ENCODE measurements at regions not wholly inside any gene's neighbourhood (a gene's known extent, or its start where the extent isn't known, plus 50 kb on each side); places are given as distances from the start of the nearest gene placed in this dataset.
A peak's percentile ranks its signal among the peaks of the same experiment; 100 is the strongest.

GRCh38 chr12:13798162-13798561 is 183.2 kb downstream of the GRIN2B start:
- DNase-seq (ENCODE audit: low read depth, low spot score): no peak
- Histone ChIP-seq H3K4me2 (ENCODE audit: low read length) (no peak overlapping the region), H3K4me1 (ENCODE audit: control insufficient read depth in 1 of 2, insufficient read depth in 2 of 2, low read length in 2 of 2) (no peaks in the 10 kb centered on the region), H2AFZ (ENCODE audit: low read depth, low read length, poor library complexity, severe bottlenecking) (no peak overlapping the region), H4K20me1 (ENCODE audit: insufficient read depth) (0 out of 2 replicates have a peak, but pooled peaks cover 3% of the 10 kb centered on the region), H3K27me3 (ENCODE audit: insufficient read depth, low read length) (no peaks in the 10 kb centered on the region), H3K9ac (ENCODE audit: low read length) (no peak overlapping the region), H3K9me2 (ENCODE audit: insufficient read depth) (peaks cover 3% of the 10 kb centered on the region; the same call in 1 of the 2 replicates), H3K9me3 (ENCODE audit: control insufficient read depth in 1 of 2, insufficient read depth in 1 of 2, low read depth in 1 of 2, low read length in 2 of 2) (no peaks in the 10 kb centered on the region), H3K4me3 (replicated peaks in 1 of 2; ENCODE audit: low read depth in 1 of 2, low read length in 2 of 2) (no peak overlapping the region), H3K79me2 (ENCODE audit: insufficient read depth, low read length) (no peaks in the 10 kb centered on the region), H3K27ac (ENCODE audit: low read depth, low read length) (no peak overlapping the region), H3K36me3 (ENCODE audit: control insufficient read depth in 1 of 2, insufficient read depth in 2 of 2, low read length in 2 of 2) (no peaks in the 10 kb centered on the region)
- no peak for TF ChIP-seq CEBPB (IDR thresholded peaks at IDR 0.05; ENCODE audit: low read depth)
- TF ChIP-seq CTCF (IDR thresholded peaks at IDR 0.05 in 2 of 3, conservative IDR thresholded peaks at IDR 0.05 in 1 of 3; ENCODE audit: borderline replicate concordance in 1 of 3, insufficient read depth in 1 of 3, low read depth in 2 of 3, low read length in 2 of 3): peak in 1 of 3 experiments; percentile 47; a peak in 2 of 6 replicates
- ChIA-PET RAD21 (ENCODE audit: low non-redundant PET in 1 of 2, low total read pairs in 2 of 2, uncharacterized antibody in 2 of 2, unreplicated experiment in 2 of 2) (no interaction called here), POLR2A (interaction anchor here (0.6 kb wide), 1 partner anchor 361 kb away, joined by 4 read pairs; no protein-coding TSS in a partner anchor), CTCF (no interaction called here)
- BruUV-seq (replicated peaks): no TSS peak
- intact Hi-C loops (cut with micrococcal nuclease): no loop called here
- ATAC-seq: no peak

- no peaks in the 10 kb centered on the region for H3K27me3 ChIP-seq (ENCODE audit: insufficient read depth, low read length)
- no peak overlapping the region for H2AFZ ChIP-seq (ENCODE audit: low read depth, low read length, poor library complexity, severe bottlenecking)
- POLR2A ChIA-PET: interaction anchor here (1.4 kb wide), 1 partner anchor 516 kb away, joined by 3 read pairs; no protein-coding TSS in a partner anchor
- TF ChIP-seq TCF7L2 (IDR thresholded peaks at IDR 0.05; ENCODE audit: borderline replicate concordance, extremely low read depth, insufficient read depth, insufficient read length) (no peak), EZH2phosphoT487 (IDR thresholded peaks at IDR 0.05; ENCODE audit: borderline replicate concordance) (no peak), POLR2AphosphoS5 (IDR thresholded peaks at IDR 0.05; ENCODE audit: low read depth, low read length) (no peak), ELF1 (IDR thresholded peaks at IDR 0.05; ENCODE audit: borderline replicate concordance, low read depth) (no peak), CTCF (IDR thresholded peaks at IDR 0.05 in 2 of 3, conservative IDR thresholded peaks at IDR 0.05 in 1 of 3; ENCODE audit: borderline replicate concordance in 1 of 3, insufficient read depth in 1 of 3, low read depth in 2 of 3, low read length in 2 of 3) (no peak), YY1 (IDR thresholded peaks at IDR 0.05; ENCODE audit: extremely low read depth, insufficient replicate concordance, low read depth, low read length) (no peak)
- H3K36me3 ChIP-seq (ENCODE audit: control insufficient read depth in 1 of 2, insufficient read depth in 2 of 2, low read length in 2 of 2): no peaks in the 10 kb centered on the region
- CTCF ChIA-PET: no interaction called here
- ATAC-seq (no peak), DNase-seq (ENCODE audit: low read depth, low spot score) (no peak)
- no peaks in the 10 kb centered on the region for H3K79me2 ChIP-seq (ENCODE audit: insufficient read depth, low read length)
- H3K9me2 ChIP-seq (ENCODE audit: insufficient read depth): peaks cover 3% of the 10 kb centered on the region; the same call in 1 of the 2 replicates
- H4K20me1 ChIP-seq (ENCODE audit: insufficient read depth): 0 out of 2 replicates have a peak, but pooled peaks cover 3% of the 10 kb centered on the region
- no peaks in the 10 kb centered on the region for H3K4me1 ChIP-seq (ENCODE audit: control insufficient read depth in 1 of 2, insufficient read depth in 2 of 2, low read length in 2 of 2)
- H3K4me3 ChIP-seq (replicated peaks in 1 of 2; ENCODE audit: low read depth in 1 of 2, low read length in 2 of 2): no peak overlapping the region
- no peaks in the 10 kb centered on the region for H3K9me3 ChIP-seq (ENCODE audit: control insufficient read depth in 1 of 2, insufficient read depth in 1 of 2, low read depth in 1 of 2, low read length in 2 of 2)
- no peak overlapping the region for H3K4me2 ChIP-seq (ENCODE audit: low read length)
- intact Hi-C loops (cut with micrococcal nuclease): no loop called here
- RAD21 ChIA-PET (ENCODE audit: low non-redundant PET in 1 of 2, low total read pairs in 2 of 2, uncharacterized antibody in 2 of 2, unreplicated experiment in 2 of 2): no interaction called here
- H3K27ac ChIP-seq (ENCODE audit: low read depth, low read length): no peak overlapping the region
- BruUV-seq (replicated peaks): no TSS peak
- no peak overlapping the region for H3K9ac ChIP-seq (ENCODE audit: low read length)
Measured at GRCh38 chr12:13794706-13795105, 186.7 kb downstream of the GRIN2B start.

All from HCT116 (cell line).